Spleen (tissue), 7 donors: ENCODE measurements at regions not wholly inside any gene's neighbourhood (a gene's known extent, or its start where the extent isn't known, plus 50 kb on each side); places are given as distances from the start of the nearest gene placed in this dataset.

Experiments used
- POLR2A ChIP-seq, 3 donors: fragments of 450-650 bp; IDR thresholded peaks; one replicate each; pipeline ENCODE4 v1.5.1; 2017; ENCODE audit warnings: antibody characterized with exemption in 3 of 3, mild to moderate bottlenecking in 1 of 3
- POLR2AphosphoS5 ChIP-seq, 3 donors: sonication (generic); formaldehyde crosslinking; IDR thresholded peaks; one replicate each; pipeline ENCODE4 v1.5.1; 2017; ENCODE audit warnings: antibody characterized with exemption in 3 of 3
- TF ChIP-seq, protein P1 (sequence below), 11 experiments: fragments of 200-600 bp in 7 of 11; fragments of 450-650 bp in 4 of 11; sonication (generic) in 4 of 11; IDR thresholded peaks in 8 of 11; conservative IDR thresholded peaks in 3 of 11; 1 replicate in 7 of 11; 2 replicates in 4 of 11; pipeline versions ENCODE4 v1.4.0 to v1.8.0; 2016 to 2021; ENCODE audit warnings: antibody characterized with exemption in 11 of 11, inconsistent platforms in 4 of 11, mild to moderate bottlenecking in 1 of 11
- donor health status: DM: no; HTN: no; CAD: no; lungs with moderate emphysema.
- donor health status: DM: no; HTN: no; CAD: no.
- donor health status: DM: no; HTN: no; CAD: no.

GRCh38 chr20:51310216-51310615, 232.3 kb downstream of the NFATC2 start:
- TF ChIP-seq POLR2A (IDR thresholded peaks at IDR 0.05), result no peak
- TF ChIP-seq, protein P1, sequence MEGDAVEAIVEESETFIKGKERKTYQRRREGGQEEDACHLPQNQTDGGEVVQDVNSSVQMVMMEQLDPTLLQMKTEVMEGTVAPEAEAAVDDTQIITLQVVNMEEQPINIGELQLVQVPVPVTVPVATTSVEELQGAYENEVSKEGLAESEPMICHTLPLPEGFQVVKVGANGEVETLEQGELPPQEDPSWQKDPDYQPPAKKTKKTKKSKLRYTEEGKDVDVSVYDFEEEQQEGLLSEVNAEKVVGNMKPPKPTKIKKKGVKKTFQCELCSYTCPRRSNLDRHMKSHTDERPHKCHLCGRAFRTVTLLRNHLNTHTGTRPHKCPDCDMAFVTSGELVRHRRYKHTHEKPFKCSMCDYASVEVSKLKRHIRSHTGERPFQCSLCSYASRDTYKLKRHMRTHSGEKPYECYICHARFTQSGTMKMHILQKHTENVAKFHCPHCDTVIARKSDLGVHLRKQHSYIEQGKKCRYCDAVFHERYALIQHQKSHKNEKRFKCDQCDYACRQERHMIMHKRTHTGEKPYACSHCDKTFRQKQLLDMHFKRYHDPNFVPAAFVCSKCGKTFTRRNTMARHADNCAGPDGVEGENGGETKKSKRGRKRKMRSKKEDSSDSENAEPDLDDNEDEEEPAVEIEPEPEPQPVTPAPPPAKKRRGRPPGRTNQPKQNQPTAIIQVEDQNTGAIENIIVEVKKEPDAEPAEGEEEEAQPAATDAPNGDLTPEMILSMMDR (IDR thresholded peaks at IDR 0.05 in 8 of 11, conservative IDR thresholded peaks at IDR 0.05 in 3 of 11), result no peak
- TF ChIP-seq POLR2AphosphoS5 (IDR thresholded peaks at IDR 0.05), result no peak
